ENCODE measurements at regions not wholly inside any gene's neighbourhood (a gene's known extent, or its start where the extent isn't known, plus 50 kb on each side); places are given as distances from the start of the nearest gene placed in this dataset.

GRCh38 chr9:96167011-96167410 is 135.0 kb downstream of the HSD17B3 start (continued):
- TF ChIP-seq NFIX (CRISPR knock-in tag; IDR thresholded peaks at IDR 0.05; ENCODE audit: low read depth) (no peak), SRSF1 (IDR thresholded peaks at IDR 0.05; ENCODE audit: low read depth, low read length) (no peak), RERE (CRISPR knock-in tag; IDR thresholded peaks at IDR 0.05; ENCODE audit: borderline replicate concordance) (no peak), ARID3A (IDR thresholded peaks at IDR 0.05; ENCODE audit: borderline replicate concordance, low read depth, low read length) (no peak), EHMT2 (IDR thresholded peaks at IDR 0.05) (no peak), POLR2G (IDR thresholded peaks at IDR 0.05; ENCODE audit: low read depth, low read length) (no peak), KDM4B (IDR thresholded peaks at IDR 0.05; ENCODE audit: borderline replicate concordance in 2 of 2, low read depth in 1 of 2) (no peak), NR4A1 (CRISPR knock-in tag; IDR thresholded peaks at IDR 0.05) (no peak), NR4A1 (tag; IDR thresholded peaks at IDR 0.05) (no peak), ARID2 (IDR thresholded peaks at IDR 0.05) (no peak), CEBPG (CRISPR knock-in tag; IDR thresholded peaks at IDR 0.05) (no peak), CEBPG (tag; conservative IDR thresholded peaks at IDR 0.05 in 1 of 2, IDR thresholded peaks at IDR 0.05 in 1 of 2) (no peak)
